ENCODE measurements at regions not wholly inside any gene's neighbourhood (a gene's known extent, or its start where the extent isn't known, plus 50 kb on each side); places are given as distances from the start of the nearest gene placed in this dataset.

GRCh38 chr5:155699385-155699784 lies 627.6 kb upstream of the SGCD start:
- TF ChIP-seq CTCF (IDR thresholded peaks at IDR 0.05; ENCODE audit: insufficient read depth, low read depth, low read length) (no peak), EZH2 (IDR thresholded peaks at IDR 0.05; ENCODE audit: insufficient read depth, low read length) (no peak)

Measured in astrocyte (in vitro differentiated cells and primary cell).